GM19351 (cell line): ENCODE measurements at regions not wholly inside any gene's neighbourhood (a gene's known extent, or its start where the extent isn't known, plus 50 kb on each side); places are given as distances from the start of the nearest gene placed in this dataset.
"Not testable (repeated sequence)": the region's sequence is repeated elsewhere in the genome, so short reads cannot be mapped to it uniquely, and the experiment has no call there.

Experiments used
- ATAC-seq: cut with Tn5 transposase; IDR thresholded peaks from one replicate; pipeline ENCODE4 v1.9.1; 2021; ENCODE audit warnings: mild to moderate bottlenecking, moderate library complexity; ENCODE audit not compliant: unreplicated experiment

DNA sequence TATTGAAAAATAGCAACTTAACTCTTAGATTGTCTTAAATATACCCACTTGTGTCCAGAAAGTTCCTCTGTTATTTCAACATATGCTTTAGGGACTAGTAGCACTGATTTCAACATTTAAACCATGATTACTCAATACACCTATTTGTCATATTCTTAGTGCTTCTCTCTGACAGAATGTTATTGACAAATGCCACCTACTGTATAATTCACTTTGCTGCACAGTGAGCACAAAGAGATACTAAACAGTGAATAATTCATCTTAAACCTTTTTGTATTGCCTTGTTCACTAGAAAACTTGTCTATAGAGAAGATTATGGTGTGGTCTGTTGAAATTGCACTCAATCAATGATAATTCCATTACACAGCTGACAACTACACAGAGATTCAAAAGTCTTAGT lies 692.6 kb downstream of the PCDH17 start:
- no peak for ATAC-seq

DNA sequence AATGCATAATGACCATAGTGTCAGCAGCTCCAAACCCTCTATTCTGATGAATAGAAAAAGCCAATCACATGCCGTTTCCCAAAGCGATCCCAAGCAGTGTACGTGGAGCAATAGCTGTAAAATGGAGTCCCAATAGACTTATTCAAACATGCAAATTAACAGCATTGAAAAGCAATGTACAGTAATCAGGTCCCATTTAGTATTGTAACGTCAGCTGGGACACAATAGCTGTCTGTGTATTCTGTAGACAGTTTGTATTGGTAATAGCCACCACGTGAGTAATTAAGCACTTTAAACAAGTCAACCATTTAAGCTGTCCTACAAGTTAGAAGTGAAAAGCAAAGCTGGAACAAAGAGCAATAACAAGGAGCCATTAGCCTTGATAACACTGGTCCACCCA lies 698.2 kb downstream of the PCDH17 start:
- ATAC-seq = no peak

GRCh38 chr13:58340895-58341294 lies 709.4 kb downstream of the PCDH17 start:
- ATAC-seq = no peak

GRCh38 chr13:58341318-58341717 lies 709.8 kb downstream of the PCDH17 start:
- ATAC-seq = no peak

DNA sequence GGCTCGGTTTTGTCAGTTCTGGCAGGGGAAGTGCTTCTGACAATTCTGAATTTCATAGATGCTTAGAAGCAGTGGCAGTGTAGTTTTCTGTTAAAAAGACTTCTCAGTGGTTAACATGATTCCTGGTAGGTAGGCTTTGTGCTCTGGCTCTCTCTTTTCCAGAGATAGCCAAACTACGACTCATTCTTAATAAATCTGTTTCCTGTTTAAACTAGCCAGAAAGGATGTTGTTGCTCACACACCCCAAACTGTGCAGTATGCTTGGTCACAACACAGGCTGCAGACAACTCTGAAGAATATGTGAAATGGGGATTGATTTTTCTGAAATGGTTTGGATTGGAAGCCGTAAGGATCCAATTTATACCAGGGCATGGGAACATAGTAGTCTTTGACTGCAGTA lies 711.5 kb downstream of the PCDH17 start:
- no peak for ATAC-seq

- ATAC-seq = not testable (repeated sequence)
These were observed 720.6 kb downstream of the PCDH17 start for GRCh38 chr13:58352100-58352499.

- ATAC-seq = no peak
These were observed 738.4 kb downstream of the PCDH17 start for GRCh38 chr13:58369936-58370335.

DNA sequence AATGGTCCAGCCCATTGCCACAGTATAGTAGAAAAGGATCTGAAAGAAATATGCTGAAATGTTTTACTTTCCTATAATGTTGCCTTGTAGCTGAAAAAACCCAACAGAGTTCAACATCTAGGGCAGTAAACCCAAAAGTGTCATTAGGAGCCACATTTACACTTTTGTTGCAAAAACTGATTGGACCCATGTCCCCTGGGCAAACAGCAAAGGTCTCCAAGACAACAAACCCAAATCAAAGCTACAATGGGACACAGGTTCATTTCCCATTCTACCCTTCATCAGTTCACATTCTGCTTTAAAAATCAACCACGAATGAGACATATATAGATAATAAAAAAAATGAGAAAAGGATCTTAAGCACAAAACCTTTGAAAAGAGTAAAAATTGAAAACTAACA lies 744.8 kb downstream of the PCDH17 start:
- ATAC-seq = no peak

DNA sequence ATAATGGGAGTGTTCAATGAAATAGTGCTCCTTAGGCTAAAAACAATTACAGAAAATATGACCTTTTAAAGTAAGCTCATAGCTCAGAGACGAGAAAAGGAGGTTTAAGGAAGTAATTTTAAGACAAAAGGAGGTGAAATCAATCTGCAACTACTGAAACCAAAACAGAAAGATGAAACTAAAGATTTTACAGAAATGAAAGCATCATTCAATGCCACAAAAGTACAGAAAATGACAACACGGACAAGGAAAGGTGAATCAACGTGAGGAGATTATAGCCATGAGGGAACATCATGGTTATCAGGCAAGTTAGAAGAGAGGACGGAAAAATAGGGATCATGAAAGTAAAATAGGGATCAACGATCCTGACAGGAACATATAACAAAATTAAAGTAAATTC lies 745.2 kb downstream of the PCDH17 start:
- no peak for ATAC-seq

- ATAC-seq = no peak
These were observed 747.7 kb downstream of the PCDH17 start for GRCh38 chr13:58379221-58379620.

DNA sequence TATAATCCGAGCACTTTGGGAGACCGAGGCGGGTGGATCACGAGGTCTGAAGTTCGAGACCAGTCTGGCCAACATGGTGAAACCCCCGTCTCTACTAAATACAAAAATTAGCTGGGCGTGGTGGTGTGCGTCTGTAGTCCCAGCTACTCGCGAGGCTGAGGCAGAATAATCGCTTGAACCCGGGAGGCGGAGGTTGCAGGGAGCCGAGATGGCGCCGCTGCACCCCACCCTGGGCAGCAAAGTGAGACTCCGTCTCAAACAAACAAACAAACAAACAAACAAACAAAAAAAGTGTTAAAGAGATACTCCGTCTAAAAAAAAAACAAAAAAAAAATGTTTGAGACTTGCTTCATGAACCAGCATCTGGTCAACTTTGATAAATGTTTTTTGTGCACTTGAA lies 753.8 kb downstream of the PCDH17 start:
- not testable (repeated sequence) for ATAC-seq

- no peak for ATAC-seq
These were observed 766.2 kb downstream of the PCDH17 start for GRCh38 chr13:58397596-58398387.

DNA sequence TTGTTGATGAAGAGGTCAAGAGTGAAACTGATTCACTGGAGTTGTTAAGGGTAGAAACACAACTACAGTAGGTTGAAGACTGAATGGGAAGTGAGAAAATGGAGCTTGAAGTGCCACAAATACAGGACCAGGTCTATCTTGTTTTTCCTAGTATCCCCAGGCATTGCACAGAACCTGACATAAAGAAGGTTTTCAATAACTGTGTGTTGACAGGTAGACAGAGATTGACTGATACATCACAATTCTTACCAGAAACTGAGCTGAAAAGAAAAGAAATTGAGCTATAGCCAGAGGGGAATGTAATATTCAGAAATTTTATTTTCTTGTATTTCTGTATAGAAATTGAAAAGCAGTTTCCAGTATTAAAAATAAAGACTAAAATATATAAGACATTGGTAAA lies 767.7 kb downstream of the PCDH17 start:
- no peak for ATAC-seq

DNA sequence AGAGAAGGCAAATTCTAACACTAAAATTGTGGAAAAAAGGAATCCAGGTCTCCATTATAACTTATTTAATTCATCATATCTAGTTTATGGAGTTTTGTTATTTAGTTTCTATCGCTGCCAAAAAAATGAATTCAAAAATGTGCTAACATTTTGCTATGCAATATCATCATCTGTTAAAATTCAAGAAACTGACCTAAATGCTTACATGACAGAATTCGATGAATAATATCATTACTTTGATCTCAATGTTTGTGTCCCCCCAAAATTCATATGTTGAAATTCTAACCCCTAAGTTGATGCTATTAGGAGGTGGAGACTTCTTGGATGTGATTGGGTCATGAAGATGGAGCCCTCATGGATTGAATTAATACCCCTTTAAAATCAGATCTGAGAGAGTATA lies 775.0 kb downstream of the PCDH17 start:
- no peak for ATAC-seq

GRCh38 chr13:58429917-58430316 lies 798.4 kb downstream of the PCDH17 start:
- ATAC-seq = no peak

DNA sequence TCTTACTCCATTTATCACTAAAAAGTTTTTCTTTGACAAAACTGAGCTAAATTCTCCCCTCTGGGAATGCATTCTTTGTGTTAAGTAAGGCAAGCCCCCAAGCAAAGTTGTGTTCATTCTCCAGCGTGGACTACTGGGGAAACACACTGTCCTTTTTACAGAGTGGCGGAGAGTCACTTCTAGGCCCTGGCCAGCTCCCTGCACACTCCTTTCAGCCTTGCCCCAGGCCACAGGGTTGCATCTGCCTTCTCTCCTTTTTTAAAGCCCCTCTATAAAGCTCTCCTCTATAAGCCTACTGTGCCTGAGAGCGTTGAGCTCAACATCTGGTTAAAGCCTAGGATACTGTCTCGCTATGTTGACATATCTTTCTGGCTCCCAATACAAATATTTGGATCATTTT lies 803.4 kb downstream of the PCDH17 start:
- no peak for ATAC-seq

DNA sequence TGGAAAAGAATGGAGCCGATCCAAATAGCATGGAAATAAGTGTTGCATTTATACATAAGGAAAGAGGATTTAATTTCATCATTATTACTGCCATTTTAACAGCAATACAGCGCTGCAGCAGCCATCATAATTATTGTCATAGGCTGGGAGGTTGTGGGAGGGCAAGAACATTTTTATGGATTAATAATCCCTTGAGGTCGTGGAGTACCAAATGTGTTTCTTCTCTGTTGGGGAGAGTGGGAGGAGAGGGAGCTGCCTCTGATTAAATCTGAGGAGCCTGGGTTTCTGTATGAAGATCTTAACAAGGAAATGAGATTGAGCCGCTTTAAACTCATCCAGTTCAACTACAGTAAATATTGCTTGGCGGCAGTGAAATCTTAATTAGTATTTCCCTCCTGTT lies 805.9 kb downstream of the PCDH17 start:
- ATAC-seq = no peak

DNA sequence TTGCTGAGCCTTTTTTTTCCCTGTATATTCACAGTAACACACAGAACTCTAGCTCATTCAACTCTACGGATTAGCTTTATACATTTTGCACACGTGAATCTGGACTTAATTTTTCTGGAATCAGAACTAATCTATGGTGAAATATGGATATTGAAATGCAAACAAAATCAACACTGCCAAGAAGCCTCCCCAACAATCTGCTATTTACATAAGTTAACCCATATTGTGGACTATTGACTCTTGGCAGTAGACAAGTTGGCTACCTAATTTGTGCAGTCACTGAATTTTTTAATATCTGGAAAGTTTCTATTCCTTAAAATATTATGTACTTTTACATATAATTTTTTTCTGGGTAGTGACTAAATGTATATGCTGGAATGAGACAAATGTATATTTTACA lies 815.4 kb downstream of the PCDH17 start:
- ATAC-seq = no peak

DNA sequence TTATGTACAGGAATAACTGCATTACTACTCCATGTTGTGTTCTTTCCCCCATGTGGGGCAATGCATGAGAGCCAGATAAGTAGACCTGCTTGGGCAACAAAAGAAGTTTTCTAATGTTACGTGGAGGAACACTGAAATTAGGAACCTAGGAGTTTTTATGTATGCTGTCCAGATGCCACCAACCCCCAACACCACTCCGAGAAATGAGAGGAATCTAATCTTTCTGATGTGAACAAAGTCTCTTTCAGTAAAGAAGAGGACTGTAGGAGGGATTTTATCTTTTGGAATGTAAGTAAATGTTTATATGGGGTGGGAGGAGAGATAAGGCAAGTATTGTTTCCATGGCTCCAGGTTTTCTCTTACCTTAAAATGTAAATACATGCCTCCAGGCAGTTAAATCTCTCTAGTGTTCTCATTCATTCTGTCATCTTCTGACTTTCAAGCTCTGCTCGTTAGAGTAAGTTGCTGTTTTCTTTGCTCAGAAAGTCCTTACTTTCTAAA lies 820.6 kb downstream of the PCDH17 start:
- ATAC-seq = no peak

- ATAC-seq = no peak
These were observed 823.5 kb downstream of the PCDH17 start for GRCh38 chr13:58455094-58455493.

GRCh38 chr13:58461217-58461616 lies 829.7 kb downstream of the PCDH17 start:
- ATAC-seq = no peak

- no peak for ATAC-seq
These were observed 832.3 kb downstream of the PCDH17 start for GRCh38 chr13:58463841-58464240.

GRCh38 chr13:58467176-58467575 lies 835.6 kb downstream of the PCDH17 start:
- ATAC-seq = no peak
